ENCODE measurements at regions not wholly inside any gene's neighbourhood (a gene's known extent, or its start where the extent isn't known, plus 50 kb on each side); places are given as distances from the start of the nearest gene placed in this dataset.
A peak's percentile ranks its signal among the peaks of the same experiment; 100 is the strongest.

GRCh38 chr4:189088780-189089179, 851.9 kb upstream of the FRG1 start:
- peaks cover 10% of the 10 kb centered on the region for H3K4me1 Mint-ChIP-seq (ENCODE audit: unreplicated experiment)
- no peak overlapping the region for H3K4me3 Mint-ChIP-seq (ENCODE audit: unreplicated experiment)
- no peak overlapping the region for H3K27ac Mint-ChIP-seq (ENCODE audit: unreplicated experiment)
- TF ChIP-seq CTCF (IDR thresholded peaks at IDR 0.05), result no peak
- DNase-seq (ENCODE audit: extremely low spot score, unreplicated experiment), result no peak
- H3K9me3 Mint-ChIP-seq (ENCODE audit: unreplicated experiment), result no peaks in the 10 kb centered on the region
- peaks cover 2% of the 10 kb centered on the region for H3K36me3 Mint-ChIP-seq (ENCODE audit: unreplicated experiment)
- H3K27me3 Mint-ChIP-seq (ENCODE audit: unreplicated experiment), result no peaks in the 10 kb centered on the region

GRCh38 chr4:189090174-189090814, 850.4 kb upstream of the FRG1 start:
- Mint-ChIP-seq H3K4me3 (ENCODE audit: unreplicated experiment) (no peak overlapping the region), H3K27ac (ENCODE audit: unreplicated experiment) (no peak overlapping the region)
- no peak for DNase-seq (ENCODE audit: extremely low spot score, unreplicated experiment)

GRCh38 chr4:189092581-189092980, 848.1 kb upstream of the FRG1 start:
- DNase-seq (ENCODE audit: extremely low spot score, unreplicated experiment), result no peak
- Mint-ChIP-seq H3K9me3 (ENCODE audit: unreplicated experiment) (no peaks in the 10 kb centered on the region), H3K36me3 (ENCODE audit: unreplicated experiment) (peaks cover 2% of the 10 kb centered on the region), H3K4me3 (ENCODE audit: unreplicated experiment) (peak overlapping the region; percentile 32), H3K4me1 (ENCODE audit: unreplicated experiment) (peaks cover 9% of the 10 kb centered on the region), H3K27me3 (ENCODE audit: unreplicated experiment) (no peaks in the 10 kb centered on the region), H3K27ac (ENCODE audit: unreplicated experiment) (peak overlapping the region; percentile 68)
- no peak for TF ChIP-seq CTCF (IDR thresholded peaks at IDR 0.05)

More at GRCh38 chr4:189090174-189090814, 850.4 kb upstream of the FRG1 start:
- Mint-ChIP-seq H3K9me3 (ENCODE audit: unreplicated experiment) (no peaks in the 10 kb centered on the region), H3K27me3 (ENCODE audit: unreplicated experiment) (no peaks in the 10 kb centered on the region), H3K4me1 (ENCODE audit: unreplicated experiment) (peaks cover 9% of the 10 kb centered on the region), H3K36me3 (ENCODE audit: unreplicated experiment) (peaks cover 2% of the 10 kb centered on the region)
- TF ChIP-seq CTCF (IDR thresholded peaks at IDR 0.05), result peak; percentile 60

GRCh38 chr4:189096108-189096507, 844.6 kb upstream of the FRG1 start:
- DNase-seq (ENCODE audit: extremely low spot score, unreplicated experiment), result no peak
- no peak for TF ChIP-seq CTCF (IDR thresholded peaks at IDR 0.05)
- peaks cover 9% of the 10 kb centered on the region for H3K4me1 Mint-ChIP-seq (ENCODE audit: unreplicated experiment)
- H3K27me3 Mint-ChIP-seq (ENCODE audit: unreplicated experiment), result no peaks in the 10 kb centered on the region
- peaks cover 2% of the 10 kb centered on the region for H3K36me3 Mint-ChIP-seq (ENCODE audit: unreplicated experiment)
- no peak overlapping the region for H3K27ac Mint-ChIP-seq (ENCODE audit: unreplicated experiment)
- no peak overlapping the region for H3K4me3 Mint-ChIP-seq (ENCODE audit: unreplicated experiment)
- H3K9me3 Mint-ChIP-seq (ENCODE audit: unreplicated experiment), result no peaks in the 10 kb centered on the region

- Mint-ChIP-seq H3K4me3 (ENCODE audit: unreplicated experiment) (no peak overlapping the region), H3K27me3 (ENCODE audit: unreplicated experiment) (no peaks in the 10 kb centered on the region), H3K4me1 (ENCODE audit: unreplicated experiment) (peaks cover 9% of the 10 kb centered on the region), H3K27ac (ENCODE audit: unreplicated experiment) (no peak overlapping the region), H3K9me3 (ENCODE audit: unreplicated experiment) (no peaks in the 10 kb centered on the region), H3K36me3 (ENCODE audit: unreplicated experiment) (peaks cover 2% of the 10 kb centered on the region)
- peak; percentile 11 for TF ChIP-seq CTCF (IDR thresholded peaks at IDR 0.05)
- DNase-seq (ENCODE audit: extremely low spot score, unreplicated experiment), result no peak
These were observed 844.0 kb upstream of the FRG1 start for GRCh38 chr4:189096717-189097116.

Data from osteocyte (in vitro differentiated cells).